GM18520 (cell line): ENCODE measurements at regions not wholly inside any gene's neighbourhood (a gene's known extent, or its start where the extent isn't known, plus 50 kb on each side); places are given as distances from the start of the nearest gene placed in this dataset.
"Not testable (repeated sequence)": the region's sequence is repeated elsewhere in the genome, so short reads cannot be mapped to it uniquely, and the experiment has no call there.

Experiments used
- ATAC-seq: cut with Tn5 transposase; IDR thresholded peaks from one replicate; pipeline ENCODE4 v1.9.1; 2021; ENCODE audit not compliant: unreplicated experiment

- ATAC-seq: no peak
Observed at GRCh38 chrX:42020225-42020624, 96.9 kb upstream of the CASK start.

GRCh38 chrX:42017971-42018370 is 94.6 kb upstream of the CASK start:
- ATAC-seq: no peak

- no peak for ATAC-seq
Observed at GRCh38 chrX:42000836-42001235, 77.5 kb upstream of the CASK start.

GRCh38 chrX:41984628-41985027 is 61.3 kb upstream of the CASK start:
- ATAC-seq: no peak

GRCh38 chrX:41982953-41983352 is 59.6 kb upstream of the CASK start:
- ATAC-seq: no peak

- ATAC-seq: no peak
Observed at GRCh38 chrX:41981481-41982013, 58.2 kb upstream of the CASK start.

GRCh38 chrX:41974677-41975076 is 51.3 kb upstream of the CASK start:
- not testable (repeated sequence) for ATAC-seq

GRCh38 chrX:41973208-41973607 is 49.9 kb upstream of the CASK start:
- ATAC-seq: no peak
